ENCODE measurements at regions not wholly inside any gene's neighbourhood (a gene's known extent, or its start where the extent isn't known, plus 50 kb on each side); places are given as distances from the start of the nearest gene placed in this dataset.
A peak's percentile ranks its signal among the peaks of the same experiment; 100 is the strongest.
"Not testable (repeated sequence)": the region's sequence is repeated elsewhere in the genome, so short reads cannot be mapped to it uniquely, and the experiment has no call there.

GRCh38 chr7:68014031-68014736 lies 1017.6 kb downstream of the TYW1 start:
- DNase-seq (ENCODE audit: low spot score), result no peak

DNA sequence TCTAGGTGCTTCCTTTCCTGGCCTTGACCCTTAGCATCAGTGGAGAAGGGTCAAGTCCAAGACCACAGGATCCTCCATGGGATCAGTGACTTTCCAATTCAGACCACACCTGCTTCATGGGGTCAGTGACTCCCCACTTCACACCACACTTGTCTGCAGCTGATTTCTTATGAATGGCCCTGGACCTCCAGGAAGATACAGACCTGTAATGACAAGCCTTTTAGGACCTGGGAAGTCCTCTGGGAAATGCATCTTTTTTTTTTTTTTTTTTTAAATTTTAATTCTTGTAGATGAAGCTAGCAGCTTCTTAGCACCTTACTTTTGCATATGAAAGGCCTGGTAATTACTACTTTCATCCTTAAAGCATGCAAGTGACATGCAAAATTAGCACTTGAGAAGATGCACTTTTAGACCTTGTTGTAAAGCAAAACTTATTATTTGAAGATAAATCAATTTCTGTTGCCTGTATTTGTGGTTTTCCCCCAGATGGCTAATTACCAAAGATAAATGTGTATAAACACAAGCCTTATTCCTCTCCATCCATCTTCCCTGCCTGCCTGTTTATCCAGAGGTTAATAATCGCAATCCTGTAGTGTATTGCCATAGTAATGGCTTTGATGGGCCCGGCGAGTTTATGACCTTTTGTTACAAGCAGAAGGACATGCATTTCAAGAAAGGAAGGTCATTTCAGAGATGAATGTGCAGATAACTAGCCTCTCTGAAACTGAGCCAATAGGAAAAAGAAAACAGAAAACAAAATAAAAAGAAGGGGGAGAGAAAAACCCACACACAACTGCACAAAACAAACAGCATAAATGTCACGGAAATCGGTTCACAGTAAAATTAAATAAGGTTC lies 1018.7 kb downstream of the TYW1 start:
- no peak for DNase-seq (ENCODE audit: low spot score)

DNA sequence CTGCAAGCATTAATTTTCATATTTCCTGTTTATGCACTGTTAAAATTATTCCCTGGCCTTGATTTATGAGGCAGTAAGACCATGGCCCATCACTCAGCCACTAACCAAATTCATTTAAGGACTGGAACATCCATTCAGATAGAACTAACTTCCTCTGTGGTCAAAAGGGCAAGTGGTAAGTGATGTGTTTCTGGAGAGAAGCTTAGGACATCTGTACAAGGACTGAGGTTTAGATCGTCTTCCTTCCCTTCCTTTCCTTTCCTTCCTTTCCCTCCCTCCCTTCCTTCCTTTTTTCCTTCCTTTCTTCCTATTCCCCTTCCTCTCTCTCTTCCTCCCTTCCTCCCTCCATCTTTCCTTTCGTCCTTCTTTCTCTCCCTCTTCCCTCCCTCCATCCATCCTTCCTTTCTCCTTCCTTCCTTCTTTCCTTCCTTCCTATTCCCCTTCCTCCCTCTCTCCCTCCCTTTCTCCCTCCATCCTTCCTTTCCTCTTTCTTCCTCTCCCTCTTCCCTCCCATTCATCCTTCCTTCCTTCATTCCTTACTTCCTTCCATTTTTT lies 1019.4 kb downstream of the TYW1 start:
- DNase-seq (ENCODE audit: low spot score), result no peak

DNA sequence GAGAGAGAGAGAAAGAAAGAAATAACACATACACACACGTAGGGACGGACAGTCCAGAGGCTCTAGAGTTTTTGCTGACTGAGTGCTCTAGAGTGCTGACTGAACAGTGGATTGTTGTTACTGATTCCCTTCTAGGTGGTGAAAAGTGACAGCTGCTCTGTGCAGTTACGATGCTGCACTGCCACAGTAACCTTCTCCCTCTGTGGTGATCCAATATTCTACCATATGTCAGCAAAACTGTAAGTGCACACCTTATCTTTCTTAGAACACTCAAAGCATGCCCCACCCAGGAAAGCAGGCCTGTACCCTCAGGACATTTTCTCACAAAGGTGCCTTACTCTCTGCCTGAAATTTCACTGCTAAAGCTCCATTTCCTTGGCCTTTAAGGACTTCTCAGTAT lies 1023.5 kb downstream of the TYW1 start:
- no peak for DNase-seq (ENCODE audit: low spot score)

DNA sequence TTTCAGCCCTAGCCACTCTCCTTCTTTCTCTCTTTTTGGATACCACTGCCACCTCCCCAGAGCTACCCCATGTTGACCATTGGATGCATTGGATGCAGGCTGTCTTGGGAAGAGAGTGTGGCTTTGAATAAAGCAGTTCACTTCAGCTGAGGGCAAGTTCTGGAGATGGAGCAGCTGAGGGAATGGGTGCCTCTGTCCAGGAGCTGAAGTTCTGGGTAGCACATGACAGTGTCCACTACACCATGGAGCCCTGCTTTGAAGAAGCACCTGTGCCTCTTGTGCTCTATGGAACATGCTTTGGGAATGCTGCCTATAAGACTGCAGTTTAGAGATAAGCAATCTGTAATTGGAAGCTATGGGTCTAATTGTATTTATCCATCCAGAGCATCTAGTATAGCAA lies 1028.7 kb downstream of the TYW1 start:
- DNase-seq (ENCODE audit: low spot score), result no peak

DNA sequence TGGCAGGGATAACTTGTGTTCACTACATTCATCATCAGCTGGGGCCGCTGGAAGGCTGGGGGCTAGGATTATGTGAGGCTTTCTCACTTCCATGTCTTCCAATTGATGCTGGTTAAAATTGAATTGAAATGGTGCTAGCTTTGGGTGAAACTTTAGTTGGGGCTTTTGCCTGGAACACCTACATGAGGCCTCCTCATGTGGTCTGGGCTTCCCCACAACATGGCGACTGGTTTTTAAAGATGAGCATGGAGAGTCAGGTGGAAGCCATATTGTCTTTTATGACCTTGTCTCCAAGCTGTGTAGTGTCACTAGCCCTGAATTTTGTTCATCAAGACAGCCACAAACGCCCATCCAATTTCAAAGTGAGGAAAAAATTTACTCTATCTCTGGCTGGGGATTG lies 1033.9 kb downstream of the TYW1 start:
- no peak for DNase-seq (ENCODE audit: low spot score)

DNA sequence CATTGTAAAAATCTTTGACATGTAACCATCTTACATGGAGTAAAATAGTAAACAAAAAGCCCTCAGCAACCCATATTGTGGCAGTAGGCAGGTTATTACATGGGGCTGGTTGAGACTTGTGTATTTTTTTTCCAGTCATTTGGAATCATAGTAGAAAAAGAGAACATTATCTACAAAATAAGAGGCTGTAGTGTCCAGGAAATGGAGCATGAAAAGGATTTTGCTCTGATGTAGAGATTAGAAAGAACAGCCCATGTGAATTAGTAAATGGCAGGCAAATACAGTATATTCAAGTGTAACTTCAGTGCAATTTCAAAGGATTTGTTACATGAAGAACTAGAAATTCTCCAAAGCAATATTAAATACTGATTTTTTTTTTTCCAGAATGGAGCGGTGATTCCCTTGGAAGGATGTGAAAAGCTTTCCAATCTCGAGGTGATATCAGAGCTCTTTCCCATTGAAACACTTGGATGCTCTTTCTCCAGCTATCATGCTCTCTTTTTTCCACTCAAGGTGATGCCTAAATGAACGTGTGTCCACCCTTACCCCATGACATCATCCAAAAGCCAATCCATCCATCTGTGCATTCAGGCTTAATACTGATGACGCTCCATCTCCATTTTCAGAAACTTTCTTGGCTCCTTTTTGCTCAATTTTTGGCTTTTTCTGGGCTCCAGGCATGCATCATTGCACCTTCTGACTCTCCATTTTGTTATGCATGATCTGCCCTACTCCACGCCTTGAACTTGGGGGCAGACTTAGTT lies 1034.7 kb downstream of the TYW1 start:
- no peak for DNase-seq (ENCODE audit: low spot score)

DNA sequence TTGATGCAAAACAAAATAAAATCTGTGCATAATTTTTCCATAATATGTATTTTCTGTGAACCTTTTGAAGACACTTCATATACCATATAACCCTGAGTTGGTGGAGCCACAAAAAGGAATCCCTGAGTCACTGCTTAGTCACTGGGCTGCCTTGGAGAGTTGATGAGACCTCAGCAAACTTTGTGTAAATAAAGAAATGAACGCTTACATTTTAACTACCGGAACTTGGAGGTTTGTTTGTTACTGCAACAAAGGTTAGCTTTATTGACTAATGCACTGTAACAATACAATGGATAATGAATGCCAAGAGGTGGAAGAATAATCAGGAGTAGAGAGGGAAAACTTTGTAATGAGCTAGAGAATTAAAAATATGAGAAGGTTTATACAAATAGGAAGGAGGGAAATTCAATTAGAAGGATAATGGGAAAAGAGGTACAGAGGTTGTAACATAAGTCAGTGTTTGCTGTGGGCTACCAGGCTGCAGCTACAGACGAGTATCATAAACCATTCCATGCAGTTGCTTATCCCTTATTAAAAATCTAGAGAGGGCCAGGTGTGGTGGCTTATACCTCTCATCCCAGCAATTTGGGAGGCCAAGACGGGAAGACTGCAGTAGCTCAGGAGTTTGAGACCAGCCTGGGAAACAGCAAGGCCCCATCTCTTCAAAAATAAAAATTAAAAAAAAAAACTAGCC lies 1042.1 kb downstream of the TYW1 start:
- no peak for DNase-seq (ENCODE audit: low spot score)

DNA sequence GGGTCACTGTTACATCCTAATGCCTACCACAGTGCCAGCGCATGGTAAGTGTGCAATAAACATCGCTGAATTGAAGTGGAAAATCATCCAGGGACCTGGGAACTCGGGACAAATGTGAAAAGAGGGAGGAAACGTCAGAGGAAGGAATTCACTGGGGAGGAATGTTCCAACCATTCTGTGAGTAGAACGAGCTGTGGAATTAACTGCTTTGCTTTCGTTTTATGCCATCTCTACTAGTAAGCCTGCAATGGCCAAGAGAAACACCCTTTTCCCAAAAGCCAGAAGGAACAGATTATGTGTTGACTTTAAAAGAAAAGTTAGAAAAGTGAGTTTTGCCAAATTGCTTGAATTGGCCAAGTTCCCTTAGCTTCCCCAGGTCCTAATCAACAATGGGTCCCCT lies 1044.9 kb downstream of the TYW1 start:
- no peak for DNase-seq (ENCODE audit: low spot score)

- peak; percentile 26 for DNase-seq (ENCODE audit: low spot score)
These were observed 1046.9 kb downstream of the TYW1 start for GRCh38 chr7:68043546-68043945.

- no peak for DNase-seq (ENCODE audit: low spot score)
These were observed 1054.0 kb downstream of the TYW1 start for GRCh38 chr7:68050627-68051026.

GRCh38 chr7:68058014-68058413 lies 1061.4 kb downstream of the TYW1 start:
- DNase-seq (ENCODE audit: low spot score), result no peak

GRCh38 chr7:68063171-68063570 lies 1066.5 kb downstream of the TYW1 start:
- DNase-seq (ENCODE audit: low spot score), result no peak

DNA sequence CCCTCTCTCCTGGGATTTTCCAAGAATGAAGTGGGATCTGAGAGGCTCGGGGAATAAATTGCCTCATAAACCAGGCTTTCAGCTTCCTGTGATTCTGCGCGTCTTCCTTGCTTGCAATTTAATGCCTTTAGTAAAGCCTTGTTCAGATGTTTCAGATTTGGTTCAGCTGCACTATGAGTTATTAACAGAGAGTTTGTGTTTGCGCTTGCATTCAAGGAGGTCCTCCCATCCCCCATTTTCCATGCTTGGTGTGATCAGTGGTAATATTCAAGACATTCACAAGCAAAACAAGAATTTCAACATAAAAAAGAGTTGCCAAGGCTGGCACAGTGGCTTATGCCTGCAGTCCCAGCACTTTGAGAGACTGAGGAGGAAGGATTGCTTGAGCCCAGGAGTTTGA lies 1068.9 kb downstream of the TYW1 start:
- DNase-seq (ENCODE audit: low spot score), result no peak

- DNase-seq (ENCODE audit: low spot score), result no peak
These were observed 1071.2 kb downstream of the TYW1 start for GRCh38 chr7:68067845-68068244.

GRCh38 chr7:68070992-68071391 lies 1074.4 kb downstream of the TYW1 start:
- no peak for DNase-seq (ENCODE audit: low spot score)

DNA sequence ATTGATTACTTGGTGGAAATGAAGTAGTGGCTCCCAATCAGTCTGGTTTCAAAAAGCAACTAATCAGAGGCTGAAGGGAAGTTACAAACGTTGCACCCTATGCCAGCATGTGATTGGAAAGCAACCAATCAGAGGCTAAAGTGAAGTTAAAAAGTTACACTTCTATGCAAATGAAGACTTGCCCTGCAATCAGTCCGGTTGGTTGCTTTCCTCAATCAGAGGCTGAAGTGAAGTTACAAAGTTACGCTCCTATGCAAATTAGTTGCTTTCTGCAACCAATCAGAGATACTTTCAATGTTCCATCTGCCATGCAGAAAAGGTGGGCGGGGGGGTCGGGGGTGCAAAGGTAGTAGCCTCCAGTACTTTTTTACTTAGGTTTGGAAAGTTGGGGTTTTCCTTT lies 1077.1 kb downstream of the TYW1 start:
- DNase-seq (ENCODE audit: low spot score), result no peak

- no peak for DNase-seq (ENCODE audit: low spot score)
These were observed 1077.6 kb downstream of the TYW1 start for GRCh38 chr7:68074242-68074641.

- no peak for DNase-seq (ENCODE audit: low spot score)
These were observed 1081.6 kb downstream of the TYW1 start for GRCh38 chr7:68078157-68078710.

DNA sequence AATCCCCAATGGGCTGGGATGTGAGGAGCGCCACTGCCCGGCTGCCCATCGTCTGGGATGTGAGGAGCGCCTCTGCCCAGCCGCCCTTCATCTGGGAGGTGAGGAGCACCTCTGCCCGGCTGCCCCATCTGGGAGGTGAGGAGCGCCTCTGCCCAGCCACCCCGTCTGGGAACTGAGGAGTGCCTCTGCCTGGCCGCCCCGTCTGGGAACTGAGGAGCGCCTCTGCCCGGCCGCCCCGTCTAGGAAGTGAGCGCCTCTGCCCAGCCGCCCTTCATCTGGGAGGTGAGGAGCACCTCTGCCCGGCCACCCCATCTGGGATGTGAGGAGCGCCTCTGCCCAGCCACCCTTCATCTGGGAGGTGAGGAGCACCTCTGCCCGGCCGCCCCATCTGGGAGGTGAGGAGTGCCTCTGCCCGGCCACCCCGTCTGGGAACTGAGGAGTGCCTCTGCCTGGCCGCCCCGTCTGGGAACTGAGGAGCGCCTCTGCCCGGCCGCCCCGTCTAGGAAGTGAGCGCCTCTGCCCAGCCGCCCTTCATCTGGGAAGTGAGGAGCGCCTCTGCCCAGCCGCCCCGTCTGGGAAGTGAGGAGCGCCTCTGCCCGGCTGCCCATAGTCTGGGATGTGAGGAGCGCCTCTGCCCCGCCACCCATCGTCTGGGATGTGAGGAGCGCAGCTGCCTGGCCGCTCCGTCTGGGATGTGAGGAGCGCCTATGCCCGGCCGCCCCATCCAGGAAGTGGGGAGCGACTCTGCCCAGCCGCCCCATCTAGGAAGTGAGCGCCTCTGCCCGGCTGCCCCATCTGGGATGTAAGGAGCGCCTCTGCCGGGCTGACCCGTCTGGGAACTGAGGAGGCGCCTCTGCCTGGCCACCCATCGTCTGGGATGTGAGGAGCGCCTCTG lies 1085.7 kb downstream of the TYW1 start:
- DNase-seq (ENCODE audit: low spot score), result not testable (repeated sequence)

Data from left forelimb (tissue), 1 donor.